ENCODE measurements at regions not wholly inside any gene's neighbourhood (a gene's known extent, or its start where the extent isn't known, plus 50 kb on each side); places are given as distances from the start of the nearest gene placed in this dataset.
"Not testable (repeated sequence)": the region's sequence is repeated elsewhere in the genome, so short reads cannot be mapped to it uniquely, and the experiment has no call there.

DNA sequence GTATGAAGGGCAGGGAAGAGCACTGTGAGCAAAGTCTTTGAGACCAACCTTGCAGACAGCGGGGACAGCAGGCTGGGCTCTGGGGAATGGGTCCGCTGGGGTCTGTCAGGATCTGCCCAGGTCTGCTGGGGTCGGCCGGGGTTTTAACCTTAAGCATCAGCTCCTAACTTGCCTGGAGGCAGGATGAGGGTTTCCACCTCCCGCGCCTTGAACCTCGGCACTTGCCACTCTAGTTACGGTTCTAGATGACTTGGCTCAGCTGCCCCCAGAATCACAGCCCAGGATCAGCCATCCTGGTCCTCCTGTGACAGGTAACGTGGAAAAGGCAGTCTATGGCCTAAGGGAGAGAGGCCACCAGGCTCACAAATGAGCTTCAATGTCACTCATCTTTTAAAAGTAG is 50.4 kb upstream of the CACUL1 start:
- ATAC-seq (no peak), DNase-seq (no peak)
- Mint-ChIP-seq H3K27ac (no peak overlapping the region), H3K9me3 (no peaks in the 10 kb centered on the region), H3K27me3 (no peaks in the 10 kb centered on the region), H3K4me3 (no peak overlapping the region), H3K36me3 (ENCODE audit: low read depth) (no peaks in the 10 kb centered on the region), H3K4me1 (no peaks in the 10 kb centered on the region)

DNA sequence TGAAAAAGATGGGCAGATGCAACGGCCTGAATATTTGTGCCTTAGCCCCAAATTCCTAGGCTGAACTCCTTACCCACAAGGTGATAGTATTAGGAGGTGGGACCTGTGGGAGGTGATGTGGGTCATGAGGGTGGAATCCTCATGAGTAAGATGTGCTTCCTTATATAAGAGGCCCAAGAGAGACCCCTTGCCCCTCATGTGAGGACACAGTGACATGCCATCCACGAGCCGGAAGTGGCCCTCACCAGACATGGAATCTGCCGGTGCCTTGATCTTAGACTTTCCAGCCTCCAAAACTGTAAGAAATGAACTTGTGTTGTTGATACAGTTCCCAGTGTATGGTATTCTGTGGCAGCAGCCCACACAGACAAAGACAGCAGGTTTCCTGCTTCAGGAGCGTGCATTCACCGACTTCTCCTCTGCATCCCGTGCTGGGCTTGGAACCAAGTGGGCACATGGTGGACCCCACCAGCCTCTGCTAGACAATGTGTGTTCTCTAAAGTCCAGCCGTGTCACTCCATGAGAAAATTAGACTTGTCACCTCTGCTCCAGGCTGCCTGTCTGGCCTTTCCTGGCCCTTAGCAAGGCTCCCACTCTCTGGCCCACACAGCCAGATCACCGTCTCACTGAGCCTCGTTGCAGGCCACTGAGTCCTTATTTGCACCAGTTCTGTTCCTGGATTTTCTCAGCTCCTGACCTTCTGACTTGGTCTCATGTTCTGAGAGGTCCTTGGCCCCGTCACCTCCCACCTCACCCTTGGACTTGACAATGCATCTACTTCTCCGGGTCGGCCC is 52.9 kb upstream of the CACUL1 start:
- DNase-seq: no peak
- Mint-ChIP-seq H3K36me3 (ENCODE audit: low read depth) (no peaks in the 10 kb centered on the region), H3K9me3 (no peaks in the 10 kb centered on the region), H3K27ac (no peak overlapping the region), H3K4me3 (no peak overlapping the region), H3K27me3 (no peaks in the 10 kb centered on the region), H3K4me1 (no peaks in the 10 kb centered on the region)
- no peak for ATAC-seq

DNA sequence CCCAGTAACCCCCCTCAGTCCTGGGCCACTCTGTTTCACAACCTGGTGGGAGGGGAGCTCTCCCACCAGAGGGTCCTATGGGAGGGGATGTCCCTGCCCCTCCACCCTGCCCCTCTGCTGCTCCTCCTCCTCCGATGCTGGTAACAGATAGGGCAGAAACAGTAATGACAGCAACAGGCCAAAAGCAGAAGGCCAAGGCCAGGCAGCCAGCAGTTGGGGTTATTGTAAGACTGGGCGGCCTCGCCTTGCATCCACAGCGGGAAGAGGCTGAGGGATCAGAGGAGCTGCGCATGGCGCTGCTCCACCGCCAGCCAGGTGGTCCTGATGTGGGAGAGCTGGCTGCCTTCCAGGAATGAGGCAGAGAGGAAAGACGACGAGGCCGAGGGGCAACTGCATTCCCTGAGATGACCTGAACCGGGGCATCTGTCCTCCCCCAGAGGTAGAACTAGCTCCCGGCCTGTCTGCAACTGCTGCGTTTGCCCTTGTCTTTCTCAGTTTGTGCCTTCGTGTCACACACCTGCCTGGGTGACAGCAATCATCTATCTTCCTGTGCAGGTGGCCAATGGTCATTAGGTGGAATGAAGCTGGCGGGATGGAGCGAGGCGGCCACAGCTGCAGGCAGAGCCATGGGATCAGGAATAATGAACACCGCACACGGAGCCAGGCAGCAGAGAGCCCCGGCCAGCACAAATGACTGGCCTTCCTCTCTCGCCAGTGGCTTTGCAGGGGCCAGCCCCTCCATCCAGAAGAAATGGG is 54.0 kb upstream of the CACUL1 start:
- H3K27me3 Mint-ChIP-seq: no peaks in the 10 kb centered on the region
- ATAC-seq (no peak), DNase-seq (no peak)
- H3K36me3 Mint-ChIP-seq (ENCODE audit: low read depth): no peaks in the 10 kb centered on the region
- no peak overlapping the region for H3K27ac Mint-ChIP-seq
- no peaks in the 10 kb centered on the region for H3K9me3 Mint-ChIP-seq
- H3K4me1 Mint-ChIP-seq: no peaks in the 10 kb centered on the region
- H3K4me3 Mint-ChIP-seq: no peak overlapping the region

DNA sequence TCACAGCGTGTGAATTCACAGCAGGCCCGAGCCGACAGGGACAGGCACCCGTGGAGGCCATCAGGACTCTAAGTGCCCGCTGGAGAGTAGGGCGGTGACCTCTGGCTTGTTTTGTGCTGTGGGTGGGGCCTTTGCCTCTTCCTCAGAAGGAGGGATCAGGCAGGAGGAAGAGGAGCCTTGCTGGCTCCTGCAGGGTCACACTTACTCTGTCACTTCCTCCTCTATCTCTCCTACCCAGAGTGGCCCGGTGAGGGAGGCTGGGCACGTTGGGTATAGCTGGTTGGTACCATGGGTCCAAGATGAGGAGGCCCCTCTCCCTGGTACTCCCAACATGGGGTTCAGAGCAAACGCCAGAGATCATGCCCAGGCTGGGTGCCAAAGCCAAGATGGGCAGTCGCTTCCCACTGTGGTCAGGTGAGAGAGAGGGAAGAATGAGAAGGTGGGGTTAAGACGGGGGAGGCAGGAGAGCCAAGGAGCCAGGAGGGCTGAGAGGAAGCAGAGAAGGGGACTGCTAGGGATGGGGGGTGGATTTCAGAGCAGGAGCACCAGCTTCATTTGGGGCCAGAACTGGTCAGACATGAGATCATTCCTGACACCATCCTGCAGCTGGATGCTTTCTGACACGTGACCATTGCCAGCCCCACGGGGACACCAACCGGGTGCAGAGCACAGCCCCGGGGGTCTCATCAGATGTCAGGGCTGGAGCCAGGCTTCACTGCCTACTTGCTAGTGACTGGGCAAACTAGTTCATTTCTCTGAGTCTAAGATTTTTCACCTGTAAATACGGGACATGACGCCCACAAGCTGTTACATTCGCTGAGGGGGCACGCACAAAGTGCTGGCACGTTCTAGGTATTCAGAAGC is 54.8 kb upstream of the CACUL1 start:
- DNase-seq: no peak
- Mint-ChIP-seq H3K27me3 (no peaks in the 10 kb centered on the region), H3K36me3 (ENCODE audit: low read depth) (no peaks in the 10 kb centered on the region), H3K4me3 (no peak overlapping the region), H3K9me3 (no peaks in the 10 kb centered on the region), H3K4me1 (no peaks in the 10 kb centered on the region), H3K27ac (no peak overlapping the region)
- no peak for ATAC-seq

DNA sequence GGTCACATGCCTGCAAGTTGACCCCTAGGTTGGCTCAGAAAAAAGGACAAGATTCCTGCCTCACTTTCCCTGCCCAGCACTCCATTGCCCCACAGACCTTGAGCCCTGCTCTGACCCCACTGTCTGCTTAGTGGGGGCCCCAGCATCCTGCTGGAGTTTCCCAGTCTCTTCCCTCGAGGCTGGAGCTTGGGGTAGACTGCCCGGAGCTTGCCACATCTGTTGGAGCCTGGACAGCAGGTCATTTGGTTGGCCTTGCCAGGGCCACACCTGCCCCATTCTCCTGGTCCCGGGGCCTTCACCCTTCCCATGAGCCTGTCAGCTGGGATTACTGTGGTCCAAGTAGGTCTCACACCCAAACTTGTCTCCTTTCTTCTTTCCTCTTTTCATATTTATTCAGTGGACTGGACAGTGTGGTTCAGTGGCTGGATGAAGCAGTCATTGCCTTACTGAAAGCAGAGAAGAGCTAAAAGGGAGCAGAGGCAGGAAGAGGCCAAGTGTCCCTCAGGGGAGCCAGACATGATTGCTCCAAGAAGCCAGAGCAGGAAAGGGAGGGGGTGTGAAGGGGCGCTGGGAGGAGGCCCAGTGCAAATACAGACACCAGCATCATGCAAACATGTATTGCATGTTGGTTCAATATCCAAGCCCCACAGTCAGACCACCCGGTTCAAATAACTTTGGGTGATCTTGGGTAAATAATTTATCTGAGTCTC is 56.2 kb upstream of the CACUL1 start:
- no peak for DNase-seq
- no peaks in the 10 kb centered on the region for H3K4me1 Mint-ChIP-seq
- H3K27me3 Mint-ChIP-seq: no peaks in the 10 kb centered on the region
- no peak overlapping the region for H3K27ac Mint-ChIP-seq
- no peaks in the 10 kb centered on the region for H3K36me3 Mint-ChIP-seq (ENCODE audit: low read depth)
- no peak overlapping the region for H3K4me3 Mint-ChIP-seq
- no peak for ATAC-seq
- H3K9me3 Mint-ChIP-seq: no peaks in the 10 kb centered on the region

DNA sequence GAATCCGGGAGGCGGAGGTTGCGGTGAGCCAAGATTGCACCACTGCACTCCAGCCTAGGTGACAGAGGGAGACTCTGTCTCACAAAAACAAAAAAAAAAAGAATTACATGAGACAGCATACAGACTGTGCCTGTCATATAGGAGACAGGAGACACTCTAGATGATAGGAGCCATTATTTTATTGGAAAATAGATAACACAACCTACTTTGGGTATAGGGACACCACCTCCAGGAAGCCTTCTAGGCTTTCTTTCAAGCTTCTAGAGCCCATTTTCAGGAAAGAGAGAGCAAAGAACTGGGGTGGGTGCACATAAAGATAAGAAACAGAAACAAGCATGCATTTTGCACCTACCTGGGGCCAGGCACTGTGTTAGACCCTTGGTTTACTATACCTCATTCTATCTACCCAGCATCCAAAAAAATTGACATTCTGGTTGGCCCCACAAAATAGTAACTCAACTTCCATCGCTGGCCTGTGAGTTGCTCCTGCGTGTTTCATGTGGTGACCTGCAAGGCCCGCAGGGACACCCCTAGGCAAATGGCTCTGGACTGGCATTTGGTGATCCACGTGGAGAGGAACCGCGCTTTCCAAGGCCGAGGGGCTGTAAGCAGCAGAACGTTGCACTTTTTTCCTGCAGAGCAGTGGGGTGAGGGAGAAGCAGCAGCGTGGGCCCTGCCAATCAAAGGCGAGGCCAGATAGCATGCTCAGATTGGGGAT is 57.1 kb upstream of the CACUL1 start:
- no peak overlapping the region for H3K27ac Mint-ChIP-seq
- H3K27me3 Mint-ChIP-seq: no peaks in the 10 kb centered on the region
- H3K36me3 Mint-ChIP-seq (ENCODE audit: low read depth): no peaks in the 10 kb centered on the region
- DNase-seq: no peak
- H3K9me3 Mint-ChIP-seq: no peaks in the 10 kb centered on the region
- H3K4me3 Mint-ChIP-seq: no peak overlapping the region
- no peaks in the 10 kb centered on the region for H3K4me1 Mint-ChIP-seq
- ATAC-seq: no peak

DNA sequence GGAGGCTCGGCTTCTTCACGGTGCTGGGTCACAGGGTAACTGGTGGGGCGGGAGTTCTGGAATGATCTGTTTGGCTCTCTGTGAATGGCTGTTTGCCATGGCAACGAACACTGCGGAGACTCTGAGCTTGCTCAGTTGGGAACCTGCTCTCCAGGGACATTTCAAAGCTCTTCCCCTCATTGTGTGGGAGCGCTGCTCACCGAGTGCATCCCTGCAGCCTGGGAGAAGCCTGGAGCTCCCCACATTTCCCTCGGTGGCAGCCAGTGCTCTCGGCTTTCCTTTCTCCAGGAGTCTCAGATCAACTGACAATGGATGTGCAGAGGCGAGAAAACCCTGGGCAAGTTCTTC is 57.6 kb upstream of the CACUL1 start:
- Mint-ChIP-seq H3K27ac (no peak overlapping the region), H3K4me1 (no peaks in the 10 kb centered on the region), H3K27me3 (no peaks in the 10 kb centered on the region), H3K4me3 (no peak overlapping the region), H3K9me3 (no peaks in the 10 kb centered on the region), H3K36me3 (ENCODE audit: low read depth) (no peaks in the 10 kb centered on the region)
- DNase-seq (no peak), ATAC-seq (no peak)

DNA sequence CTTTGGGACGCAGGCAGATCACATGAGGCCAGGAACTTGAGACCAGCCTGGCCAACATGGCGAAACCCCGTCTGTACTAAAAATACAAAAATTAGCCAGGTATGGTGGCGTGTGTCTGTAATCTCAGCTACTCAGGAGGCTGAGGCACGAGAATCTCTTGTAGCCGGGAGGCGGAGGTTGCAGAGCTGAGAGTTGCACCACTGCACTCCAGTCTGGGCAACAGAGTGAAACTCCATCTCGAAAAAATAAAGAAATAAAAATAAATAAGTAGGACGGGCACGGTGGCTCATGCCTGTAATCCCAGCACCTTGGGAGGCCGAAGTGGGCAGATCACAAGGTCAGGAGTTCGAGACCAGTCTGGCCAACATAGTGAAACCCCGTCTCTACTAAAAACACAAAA is 58.2 kb upstream of the CACUL1 start:
- not testable (repeated sequence) for H3K27me3 Mint-ChIP-seq; H3K27ac Mint-ChIP-seq; H3K9me3 Mint-ChIP-seq; H3K36me3 Mint-ChIP-seq (ENCODE audit: low read depth); DNase-seq; H3K4me3 Mint-ChIP-seq; ATAC-seq; H3K4me1 Mint-ChIP-seq

DNA sequence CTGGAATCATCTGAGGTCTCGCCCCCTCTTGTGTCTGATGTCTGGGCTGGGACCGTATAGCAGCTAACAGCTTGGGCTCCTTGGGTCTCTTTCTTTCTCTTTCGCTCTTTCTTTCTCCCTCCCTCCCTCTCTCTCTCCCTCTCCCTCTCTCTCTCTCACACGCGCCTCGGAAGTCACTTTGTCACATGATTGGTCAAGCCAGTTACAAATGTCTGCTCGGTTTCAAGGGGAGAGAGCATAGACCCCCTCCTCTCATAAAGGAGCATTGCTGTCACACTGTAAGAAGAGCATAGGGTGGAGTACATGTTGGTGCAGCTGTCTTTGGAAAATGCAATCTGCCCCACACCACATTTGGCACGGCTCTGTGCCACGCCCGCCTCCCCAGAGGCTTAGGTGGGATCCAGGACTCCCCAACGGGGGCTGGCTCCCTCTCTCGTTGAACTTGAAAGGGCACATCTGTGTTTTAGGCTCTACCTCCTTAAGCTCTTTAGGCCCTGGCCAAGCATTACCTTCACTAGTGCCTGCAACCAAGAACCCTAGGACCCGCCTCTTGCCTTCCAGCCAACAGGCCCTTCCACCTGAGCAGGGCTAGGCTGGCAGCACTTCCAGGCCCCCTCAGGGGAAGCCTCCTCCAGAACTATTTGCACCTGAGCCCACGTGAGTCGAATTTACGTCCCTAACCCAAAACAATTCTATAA is 61.9 kb upstream of the CACUL1 start:
- no peak for DNase-seq
- H3K36me3 Mint-ChIP-seq (ENCODE audit: low read depth): no peaks in the 10 kb centered on the region
- ATAC-seq: no peak
- no peak overlapping the region for H3K4me3 Mint-ChIP-seq
- H3K27ac Mint-ChIP-seq: no peak overlapping the region
- no peaks in the 10 kb centered on the region for H3K27me3 Mint-ChIP-seq
- H3K4me1 Mint-ChIP-seq: no peaks in the 10 kb centered on the region
- no peaks in the 10 kb centered on the region for H3K9me3 Mint-ChIP-seq

DNA sequence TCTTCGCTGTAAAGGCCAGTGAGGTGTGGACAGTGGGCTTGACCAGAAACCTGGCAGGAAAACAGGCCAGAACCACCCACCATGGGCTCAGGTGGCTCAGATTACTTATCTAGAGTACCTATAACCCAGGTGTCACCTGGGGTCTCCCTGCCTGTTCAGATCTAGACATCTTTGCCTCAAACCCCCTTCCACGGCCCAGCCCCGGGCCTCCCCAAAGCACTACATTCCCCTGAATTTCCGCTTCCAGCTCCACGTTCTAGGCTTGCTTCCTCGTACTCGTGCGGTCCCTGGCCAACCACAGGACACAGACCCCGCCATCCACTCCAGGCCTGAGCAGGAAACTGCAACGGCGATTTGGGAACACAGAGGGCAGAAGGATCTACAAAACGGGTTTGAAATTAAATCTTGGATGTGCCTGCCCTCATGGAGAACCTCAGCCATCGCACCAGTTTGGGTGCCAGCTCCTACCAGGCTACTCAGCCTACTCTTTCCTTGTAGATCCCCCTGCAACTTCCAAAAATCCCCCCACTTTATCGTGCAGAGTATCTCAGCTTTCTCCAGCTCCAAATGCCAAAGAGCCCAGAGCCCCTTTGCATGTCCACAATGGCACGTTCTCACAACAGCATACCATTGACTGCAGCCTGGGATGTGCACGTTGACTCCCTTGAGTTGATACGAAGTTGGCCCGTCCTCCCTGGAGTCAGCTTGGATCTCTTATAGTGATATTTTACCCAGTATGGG is 62.7 kb upstream of the CACUL1 start:
- Mint-ChIP-seq H3K9me3 (no peaks in the 10 kb centered on the region), H3K27ac (no peak overlapping the region), H3K27me3 (no peaks in the 10 kb centered on the region), H3K4me3 (no peak overlapping the region), H3K4me1 (no peaks in the 10 kb centered on the region), H3K36me3 (ENCODE audit: low read depth) (no peaks in the 10 kb centered on the region)
- no peak for DNase-seq
- ATAC-seq: no peak

DNA sequence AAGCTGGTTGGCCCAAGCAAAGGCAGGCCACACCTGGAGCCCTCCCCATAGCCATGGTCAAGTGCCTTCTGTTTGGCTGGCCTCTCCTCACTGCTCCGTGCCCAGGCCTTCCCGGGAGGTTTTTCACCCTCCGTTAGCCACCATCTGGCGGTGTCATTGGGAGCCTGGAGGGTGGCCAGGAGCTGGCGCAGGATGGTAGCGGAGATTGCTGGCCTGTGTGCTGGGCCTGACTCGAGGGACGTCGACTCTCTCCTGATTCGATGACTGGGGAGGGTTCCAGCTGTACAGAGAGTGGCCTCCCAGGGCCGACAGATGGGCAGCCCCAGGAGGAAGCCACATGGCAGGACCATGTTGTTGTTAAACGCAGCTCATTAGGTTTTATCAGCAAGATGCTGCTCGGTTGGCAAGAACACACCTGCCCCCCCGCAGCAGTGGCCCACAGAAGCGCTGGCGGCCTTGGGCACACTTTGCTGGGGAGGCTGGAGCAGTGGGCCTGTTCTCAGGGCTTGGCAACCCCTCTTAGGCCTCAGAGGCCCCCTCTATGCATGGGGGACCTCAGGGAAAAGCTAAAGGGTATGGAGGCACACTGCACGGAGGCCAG is 64.0 kb upstream of the CACUL1 start:
- Mint-ChIP-seq H3K4me1 (no peaks in the 10 kb centered on the region), H3K27ac (no peak overlapping the region), H3K9me3 (no peaks in the 10 kb centered on the region), H3K36me3 (ENCODE audit: low read depth) (no peaks in the 10 kb centered on the region), H3K4me3 (no peak overlapping the region), H3K27me3 (no peaks in the 10 kb centered on the region)
- ATAC-seq (no peak), DNase-seq (no peak)

DNA sequence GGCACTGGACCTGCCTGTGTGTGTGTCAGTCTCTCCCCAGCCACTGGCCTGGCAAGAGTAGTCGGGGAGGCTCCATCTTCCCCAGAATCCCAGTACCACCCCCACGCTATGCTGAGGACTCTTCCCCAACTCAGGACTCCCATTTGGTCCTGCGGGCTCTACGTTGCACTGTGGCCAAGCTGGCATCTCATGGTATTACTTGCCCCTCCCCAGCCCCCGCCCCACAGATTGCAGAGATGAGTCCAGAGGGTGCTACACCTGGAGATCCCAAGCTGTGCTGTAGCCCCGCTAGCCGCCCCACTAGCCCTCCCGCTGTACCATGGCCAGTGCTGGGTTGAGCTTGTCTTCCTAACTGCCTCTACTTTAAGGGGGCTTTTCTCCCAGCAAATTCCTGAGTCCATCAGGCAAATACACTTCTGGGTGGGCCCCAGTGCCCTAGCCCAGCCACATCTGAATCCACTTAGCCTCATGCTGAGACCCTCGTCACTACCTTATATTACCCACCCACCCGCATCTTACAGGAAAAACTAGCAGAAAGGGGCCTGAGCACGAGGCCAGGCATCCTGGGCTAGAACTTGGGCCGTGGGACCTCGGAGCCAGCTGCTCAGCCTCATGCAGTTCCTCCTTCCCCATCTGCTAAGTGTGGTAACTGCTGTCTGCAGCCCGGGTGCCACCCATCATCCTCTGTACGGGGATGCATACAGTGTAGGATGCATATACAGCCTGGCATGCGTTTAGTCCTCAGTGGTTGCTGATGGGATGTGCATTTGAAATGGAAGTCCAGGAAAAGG is 65.8 kb upstream of the CACUL1 start:
- no peaks in the 10 kb centered on the region for H3K9me3 Mint-ChIP-seq
- DNase-seq (no peak), ATAC-seq (no peak)
- H3K27me3 Mint-ChIP-seq: no peaks in the 10 kb centered on the region
- H3K36me3 Mint-ChIP-seq (ENCODE audit: low read depth): no peaks in the 10 kb centered on the region
- H3K4me3 Mint-ChIP-seq: no peak overlapping the region
- H3K4me1 Mint-ChIP-seq: no peaks in the 10 kb centered on the region
- H3K27ac Mint-ChIP-seq: no peak overlapping the region

All from activated naive CD8-positive, alpha-beta T cell treated with anti-CD3 and anti-CD28 coated beads, Interleukin-2, amount 50 U/mL, for 24 hours (primary cell).